WTC11 (cell line): ENCODE measurements at regions not wholly inside any gene's neighbourhood (a gene's known extent, or its start where the extent isn't known, plus 50 kb on each side); places are given as distances from the start of the nearest gene placed in this dataset.

Source experiments
- ATAC-seq: fragments of 200-7000 bp; cut with Tn5 transposase; 2 replicates; pipeline ENCODE4 v1.10.0; 2021; ENCODE audit warnings: mild to moderate bottlenecking, moderate library complexity
- CTCF ChIA-PET: fragments of 300-600 bp; sonication (Branson Sonifier 250); formaldehyde crosslinking; loops from one replicate; lab custom pipeline; 2021; ENCODE audit warnings: antibody characterized with exemption; lab: Charles Lee
- POLR2A ChIA-PET: fragments of 350-600 bp; sonication (Branson Sonifier 250); formaldehyde crosslinking; loops from one replicate; lab custom pipeline; 2021; ENCODE audit warnings: antibody characterized with exemption; lab: Charles Lee
- DNase-seq: peaks from one replicate; pipeline ENCODE4 v3.0.0; 2021; ENCODE audit warnings: low spot score
- H3K27ac Mint-ChIP-seq: 2 replicates; pipeline ENCODE4 v1.8.0; 2021; ENCODE audit warnings: mixed read lengths
- H3K27me3 Mint-ChIP-seq: 2 replicates; pipeline ENCODE4 v1.8.0; 2021; ENCODE audit warnings: low read depth, mild to moderate bottlenecking, moderate library complexity, mixed read lengths
- H3K36me3 Mint-ChIP-seq: 2 replicates; pipeline ENCODE4 v1.8.0; 2021; ENCODE audit warnings: mixed read lengths
- H3K4me1 Mint-ChIP-seq: 2 replicates; pipeline ENCODE4 v1.8.0; 2022; ENCODE audit warnings: mixed read lengths
- H3K4me3 Mint-ChIP-seq: 2 replicates; pipeline ENCODE4 v1.8.0; 2021; ENCODE audit warnings: mild to moderate bottlenecking, moderate library complexity, mixed read lengths
- H3K9me3 Mint-ChIP-seq: 2 replicates; pipeline ENCODE4 v1.8.0; 2021; ENCODE audit warnings: mixed read lengths
- AFF4 ChIP-seq: sonication (generic); formaldehyde crosslinking; IDR thresholded peaks from 2 replicates; pipeline ENCODE4 v1.8.1; 2023; ENCODE audit warnings: mild to moderate bottlenecking, missing genetic modification reagents, borderline replicate concordance
- E2F1 ChIP-seq: sonication (generic); formaldehyde crosslinking; IDR thresholded peaks from 2 replicates; pipeline ENCODE4 v1.8.0; 2022; ENCODE audit warnings: mild to moderate bottlenecking, missing genetic modification reagents
- E2F4 ChIP-seq: sonication (generic); formaldehyde crosslinking; IDR thresholded peaks from 2 replicates; pipeline ENCODE4 v1.8.1; 2022; ENCODE audit warnings: low read depth, mild to moderate bottlenecking, moderate library complexity, missing genetic modification reagents, borderline replicate concordance
- FOXP1 ChIP-seq: sonication (generic); formaldehyde crosslinking; IDR thresholded peaks from 2 replicates; pipeline ENCODE4 v1.8.0; 2022; ENCODE audit warnings: missing genetic modification reagents, mild to moderate bottlenecking, moderate library complexity, borderline replicate concordance
- GRHL2 ChIP-seq: fragments of 250-450 bp; sonication (Bioruptor Pico); IDR thresholded peaks from 2 replicates; pipeline ENCODE4 v1.8.0; 2022; ENCODE audit warnings: mild to moderate bottlenecking, moderate library complexity; ENCODE audit not compliant: insufficient replicate concordance, severe bottlenecking
- HMGXB4 ChIP-seq: sonication (generic); formaldehyde crosslinking; IDR thresholded peaks from 2 replicates; pipeline ENCODE4 v1.8.1; 2023; ENCODE audit warnings: mild to moderate bottlenecking, moderate library complexity, missing genetic modification reagents
- NR1H2 ChIP-seq: sonication (generic); formaldehyde crosslinking; IDR thresholded peaks from 2 replicates; pipeline ENCODE4 v1.9.0; 2021; ENCODE audit warnings: mild to moderate bottlenecking, moderate library complexity, missing genetic modification reagents
- OVOL2 ChIP-seq: fragments of 250-450 bp; sonication (Bioruptor Pico); IDR thresholded peaks from 2 replicates; pipeline ENCODE4 v1.9.0; 2021; ENCODE audit warnings: mild to moderate bottlenecking, borderline replicate concordance
- PRDM15 ChIP-seq: sonication (generic); formaldehyde crosslinking; IDR thresholded peaks from 2 replicates; pipeline ENCODE4 v1.8.0; 2022; ENCODE audit warnings: missing genetic modification reagents
- PREB ChIP-seq: sonication (generic); formaldehyde crosslinking; IDR thresholded peaks from 2 replicates; pipeline ENCODE4 v1.8.1; 2022; ENCODE audit warnings: mild to moderate bottlenecking, missing genetic modification reagents, moderate library complexity, borderline replicate concordance
- RELA ChIP-seq: sonication (generic); formaldehyde crosslinking; IDR thresholded peaks from 2 replicates; pipeline ENCODE4 v1.8.1; 2022; ENCODE audit warnings: missing genetic modification reagents, mild to moderate bottlenecking, borderline replicate concordance
- RORB ChIP-seq: fragments of 250-450 bp; sonication (Bioruptor Pico); IDR thresholded peaks from 2 replicates; pipeline ENCODE4 v1.9.0; 2021; ENCODE audit warnings: mild to moderate bottlenecking
- SOX15 ChIP-seq: fragments of 250-450 bp; sonication (Bioruptor Pico); IDR thresholded peaks from 2 replicates; pipeline ENCODE4 v1.9.0; 2021; ENCODE audit warnings: mild to moderate bottlenecking
- TEAD4 ChIP-seq: sonication (generic); formaldehyde crosslinking; IDR thresholded peaks from 2 replicates; pipeline ENCODE4 v1.8.0; 2022; ENCODE audit warnings: mild to moderate bottlenecking, missing genetic modification reagents
- TP53 ChIP-seq: sonication (generic); formaldehyde crosslinking; IDR thresholded peaks from 2 replicates; pipeline ENCODE4 v1.8.1; 2023; ENCODE audit warnings: mild to moderate bottlenecking, missing genetic modification reagents
- ZNF317 ChIP-seq: sonication (generic); formaldehyde crosslinking; IDR thresholded peaks from 2 replicates; pipeline ENCODE4 v1.8.1; 2023; ENCODE audit warnings: low read depth, mild to moderate bottlenecking, moderate library complexity, missing genetic modification reagents, borderline replicate concordance
- ZNF396 ChIP-seq: fragments of 250-450 bp; sonication (Bioruptor Pico); IDR thresholded peaks from 2 replicates; pipeline ENCODE4 v1.8.0; 2021; ENCODE audit warnings: mild to moderate bottlenecking, moderate library complexity, borderline replicate concordance
- ZNF423 ChIP-seq: fragments of 250-450 bp; sonication (Bioruptor Pico); IDR thresholded peaks from 2 replicates; pipeline ENCODE4 v2.1.2; 2022; ENCODE audit warnings: mild to moderate bottlenecking, moderate library complexity
- ZNF512 ChIP-seq: sonication (generic); formaldehyde crosslinking; IDR thresholded peaks from 2 replicates; pipeline ENCODE4 v1.8.1; 2022; ENCODE audit warnings: missing genetic modification reagents, borderline replicate concordance

GRCh38 chrX:127570276-127570675 is 481.9 kb downstream of the ACTRT1 start:
- DNase-seq = no peak
- H3K4me1 Mint-ChIP-seq = peaks cover 29% of the 10 kb centered on the region

More at GRCh38 chrX:127570276-127570675, 481.9 kb downstream of the ACTRT1 start:
- ChIA-PET CTCF (interaction anchor here (0.7 kb wide), 1 partner anchor 63 kb away, joined by 3 read pairs; no protein-coding TSS in a partner anchor), POLR2A (no interaction called here)
- Mint-ChIP-seq H3K4me3 (no peak overlapping the region), H3K27ac (no peak overlapping the region), H3K27me3 (no peaks in the 10 kb centered on the region), H3K9me3 (peaks cover 4% of the 10 kb centered on the region; the same call in 1 of the 2 replicates), H3K36me3 (no peaks in the 10 kb centered on the region; the same call in 1 of the 2 replicates)
- ATAC-seq = peak; percentile 81
- no peak for TF ChIP-seq TP53 (CRISPR knock-in tag)
- no peak for TF ChIP-seq RELA
- TF ChIP-seq NR1H2 (CRISPR knock-in tag) = no peak
- no peak for TF ChIP-seq GRHL2 (CRISPR knock-in tag)
- TF ChIP-seq RORB = no peak
- TF ChIP-seq E2F1 (CRISPR knock-in tag) = no peak
- TF ChIP-seq E2F4 (CRISPR knock-in tag) = no peak
- no peak for TF ChIP-seq SOX15 (CRISPR knock-in tag)
- TF ChIP-seq AFF4 (CRISPR knock-in tag) = no peak
- TF ChIP-seq TEAD4 (CRISPR knock-in tag) = no peak
- no peak for TF ChIP-seq ZNF423 (CRISPR knock-in tag)
- TF ChIP-seq HMGXB4 = no peak
- no peak for TF ChIP-seq PREB (CRISPR knock-in tag)
- TF ChIP-seq ZNF396 (CRISPR knock-in tag) = no peak
- no peak for TF ChIP-seq PRDM15 (CRISPR knock-in tag)
- TF ChIP-seq FOXP1 (CRISPR knock-in tag) = no peak
- no peak for TF ChIP-seq OVOL2 (CRISPR knock-in tag)
- no peak for TF ChIP-seq ZNF317 (CRISPR knock-in tag)
- no peak for TF ChIP-seq ZNF512 (CRISPR knock-in tag)
